ENCODE measurements at regions not wholly inside any gene's neighbourhood (a gene's known extent, or its start where the extent isn't known, plus 50 kb on each side); places are given as distances from the start of the nearest gene placed in this dataset.

DNA sequence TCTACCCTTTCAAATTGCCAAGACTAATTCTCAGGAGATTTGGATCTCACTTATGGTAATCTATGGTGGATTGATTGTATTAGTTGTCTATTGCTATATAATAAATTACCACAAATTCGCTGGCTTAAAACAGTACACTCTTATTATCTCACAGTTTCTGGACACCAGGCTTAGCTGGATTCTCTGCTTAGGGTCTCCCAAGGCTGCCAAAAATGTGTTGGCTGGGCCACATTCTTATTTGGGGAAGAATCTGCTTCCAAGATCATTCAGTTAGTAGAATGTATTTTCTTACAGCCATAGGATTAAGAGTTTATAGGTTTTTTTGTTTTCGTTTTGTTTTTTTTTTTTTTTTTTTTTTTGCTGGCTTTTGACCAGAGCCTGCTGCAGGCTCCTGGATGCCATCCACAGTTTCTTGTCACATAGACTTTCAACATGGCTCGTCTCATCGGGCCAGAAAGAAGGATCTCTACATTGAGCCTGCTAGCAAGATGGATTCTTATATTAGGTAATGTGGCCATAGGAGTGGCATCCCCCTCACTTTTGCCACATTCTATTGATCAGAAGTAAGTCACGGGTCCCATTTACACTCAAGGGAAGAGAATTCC is 415.3 kb downstream of the KIF2B start:
- in situ Hi-C loops (cut with HindIII; ENCODE audit: low pct_unique_long_range_greater_than_20kb, low sequenced_read_pairs): no loop called here
- no peak for DNase-seq (ENCODE audit: low read depth in 1 of 2, low spot score in 1 of 2)
- TF ChIP-seq JUND (IDR thresholded peaks at IDR 0.05; ENCODE audit: low read depth): no peak

GRCh38 chr17:54239291-54239690 is 416.6 kb downstream of the KIF2B start:
- DNase-seq (ENCODE audit: low read depth in 1 of 2, low spot score in 1 of 2): no peak
- in situ Hi-C loops (cut with HindIII; ENCODE audit: low pct_unique_long_range_greater_than_20kb, low sequenced_read_pairs): no loop called here
- no peak for TF ChIP-seq JUND (IDR thresholded peaks at IDR 0.05; ENCODE audit: low read depth)

DNA sequence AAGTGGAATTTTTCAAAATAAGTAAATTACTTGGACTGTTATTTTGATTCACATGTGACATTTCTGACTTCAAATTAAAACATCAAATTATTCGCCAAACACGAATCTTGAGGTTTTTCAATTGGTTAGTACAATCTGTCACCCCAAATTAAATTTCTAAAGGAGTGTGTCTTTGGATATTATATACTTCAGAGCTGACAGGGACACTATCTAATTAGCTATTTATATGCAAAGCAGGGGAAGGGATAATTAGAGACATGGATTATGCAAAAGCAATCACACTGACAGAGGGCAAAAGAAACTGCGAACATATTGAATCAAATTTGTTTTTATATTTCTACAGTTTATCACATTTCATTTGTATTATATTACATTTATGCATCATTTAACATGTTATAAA is 433.0 kb downstream of the KIF2B start:
- no peak for TF ChIP-seq JUND (IDR thresholded peaks at IDR 0.05; ENCODE audit: low read depth)
- in situ Hi-C loops (cut with HindIII; ENCODE audit: low pct_unique_long_range_greater_than_20kb, low sequenced_read_pairs): no loop called here
- no peak for DNase-seq (ENCODE audit: low read depth in 1 of 2, low spot score in 1 of 2)

DNA sequence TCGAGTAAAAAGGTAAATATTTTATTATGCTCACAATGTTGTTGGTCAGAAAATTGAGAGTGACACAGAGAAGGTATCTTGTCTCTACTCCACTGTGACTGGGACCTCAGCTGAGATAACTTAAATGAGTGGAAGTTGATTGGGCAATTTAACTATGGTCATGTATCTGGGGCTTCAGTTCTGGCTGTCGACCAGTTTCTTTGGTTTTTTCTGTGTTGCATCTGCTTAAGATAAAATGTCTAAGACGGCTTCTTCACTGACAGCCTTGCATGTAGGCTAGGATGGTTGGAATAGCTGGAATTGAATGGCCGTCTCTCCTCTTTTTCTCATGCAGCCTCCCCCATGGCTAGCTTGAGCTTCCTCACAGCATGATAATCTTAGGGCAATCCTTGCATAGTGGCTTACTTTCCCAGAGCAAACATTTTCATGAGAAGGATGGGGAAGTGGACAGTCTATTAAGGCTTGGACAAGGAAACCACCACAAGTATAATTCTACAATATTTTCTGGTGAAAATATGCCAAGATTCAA is 433.7 kb downstream of the KIF2B start:
- in situ Hi-C loops (cut with HindIII; ENCODE audit: low pct_unique_long_range_greater_than_20kb, low sequenced_read_pairs): no loop called here
- no peak for TF ChIP-seq JUND (IDR thresholded peaks at IDR 0.05; ENCODE audit: low read depth)
- DNase-seq (ENCODE audit: low read depth in 1 of 2, low spot score in 1 of 2): no peak

GRCh38 chr17:54257440-54257839 is 434.7 kb downstream of the KIF2B start:
- in situ Hi-C loops (cut with HindIII; ENCODE audit: low pct_unique_long_range_greater_than_20kb, low sequenced_read_pairs): no loop called here

DNA sequence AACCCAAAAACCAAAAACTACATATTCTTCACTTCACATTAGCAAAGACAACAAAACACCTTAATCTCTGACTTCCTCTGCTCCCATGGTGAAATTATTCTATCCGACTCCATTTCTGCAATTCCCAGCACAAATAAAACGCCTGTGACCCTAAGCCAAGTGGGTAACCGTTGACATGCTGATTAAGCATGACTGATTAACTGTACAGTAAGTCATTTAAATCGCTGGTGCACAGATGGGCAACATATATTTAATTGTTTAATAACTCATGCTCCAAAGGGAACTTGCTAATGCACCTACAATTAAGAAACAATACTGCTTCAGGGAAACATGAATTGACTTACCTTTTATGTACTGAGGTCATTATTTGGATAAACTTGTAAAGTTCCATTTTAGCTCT is 436.7 kb downstream of the KIF2B start:
- TF ChIP-seq JUND (IDR thresholded peaks at IDR 0.05; ENCODE audit: low read depth): no peak
- in situ Hi-C loops (cut with HindIII; ENCODE audit: low pct_unique_long_range_greater_than_20kb, low sequenced_read_pairs): no loop called here
- no peak for DNase-seq (ENCODE audit: low read depth in 1 of 2, low spot score in 1 of 2)

More at GRCh38 chr17:54257440-54257839, 434.7 kb downstream of the KIF2B start:
- TF ChIP-seq JUND (IDR thresholded peaks at IDR 0.05; ENCODE audit: low read depth): no peak
- peak in 1 of 2 experiments; percentile 30 for DNase-seq (ENCODE audit: low read depth in 1 of 2, low spot score in 1 of 2)

DNA sequence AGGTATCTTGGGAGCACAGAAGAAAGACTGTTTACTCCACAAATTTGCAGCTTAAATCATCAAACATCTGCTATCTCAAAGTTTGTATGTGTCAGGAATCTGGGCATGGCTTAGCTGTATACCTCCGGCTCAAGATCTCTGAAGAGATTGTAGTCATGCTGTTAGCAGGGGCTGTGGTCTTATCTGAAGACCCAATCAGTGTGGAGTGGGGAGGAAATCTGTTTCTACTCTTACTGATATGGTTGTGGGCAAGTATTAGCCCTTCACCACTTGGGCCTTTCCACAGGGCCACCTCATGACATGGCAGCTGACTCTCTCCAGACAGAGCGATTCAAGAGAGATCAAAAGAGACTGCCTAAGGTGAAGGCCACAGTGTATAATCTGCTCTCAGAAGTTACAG is 438.7 kb downstream of the KIF2B start:
- in situ Hi-C loops (cut with HindIII; ENCODE audit: low pct_unique_long_range_greater_than_20kb, low sequenced_read_pairs): no loop called here
- no peak for TF ChIP-seq JUND (IDR thresholded peaks at IDR 0.05; ENCODE audit: low read depth)
- no peak for DNase-seq (ENCODE audit: low read depth in 1 of 2, low spot score in 1 of 2)

GRCh38 chr17:54269881-54270280 is 447.2 kb downstream of the KIF2B start:
- no peak for TF ChIP-seq JUND (IDR thresholded peaks at IDR 0.05; ENCODE audit: low read depth)
- in situ Hi-C loops (cut with HindIII; ENCODE audit: low pct_unique_long_range_greater_than_20kb, low sequenced_read_pairs): no loop called here
- DNase-seq (ENCODE audit: low read depth in 1 of 2, low spot score in 1 of 2): no peak

DNA sequence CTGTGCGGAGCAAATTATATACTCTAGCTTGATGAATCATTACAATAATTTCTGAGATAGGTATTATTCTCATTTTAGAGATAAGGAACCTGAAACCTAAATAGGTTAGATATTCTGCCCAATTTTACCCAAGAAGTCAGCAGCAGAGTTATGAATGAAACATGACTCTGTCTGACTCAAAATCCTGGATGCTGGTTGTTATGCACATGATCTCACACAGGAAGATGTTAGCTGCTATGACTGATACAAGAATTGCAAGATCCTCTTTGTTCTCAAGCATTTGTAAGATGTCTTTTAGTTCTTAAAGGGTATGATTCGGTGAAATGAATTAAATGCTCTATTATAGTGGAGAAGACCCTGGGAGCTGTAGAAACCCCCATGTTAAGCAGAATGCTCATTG is 447.8 kb downstream of the KIF2B start:
- no peak for DNase-seq (ENCODE audit: low read depth in 1 of 2, low spot score in 1 of 2)
- no peak for TF ChIP-seq JUND (IDR thresholded peaks at IDR 0.05; ENCODE audit: low read depth)
- in situ Hi-C loops (cut with HindIII; ENCODE audit: low pct_unique_long_range_greater_than_20kb, low sequenced_read_pairs): no loop called here

- in situ Hi-C loops (cut with HindIII; ENCODE audit: low pct_unique_long_range_greater_than_20kb, low sequenced_read_pairs): no loop called here
- DNase-seq (ENCODE audit: low read depth in 1 of 2, low spot score in 1 of 2): no peak
- no peak for TF ChIP-seq JUND (IDR thresholded peaks at IDR 0.05; ENCODE audit: low read depth)
These were observed 455.1 kb downstream of the KIF2B start for GRCh38 chr17:54277868-54278267.

GRCh38 chr17:54280741-54281140 is 458.0 kb downstream of the KIF2B start:
- DNase-seq (ENCODE audit: low read depth in 1 of 2, low spot score in 1 of 2): no peak
- no peak for TF ChIP-seq JUND (IDR thresholded peaks at IDR 0.05; ENCODE audit: low read depth)
- in situ Hi-C loops (cut with HindIII; ENCODE audit: low pct_unique_long_range_greater_than_20kb, low sequenced_read_pairs): no loop called here

DNA sequence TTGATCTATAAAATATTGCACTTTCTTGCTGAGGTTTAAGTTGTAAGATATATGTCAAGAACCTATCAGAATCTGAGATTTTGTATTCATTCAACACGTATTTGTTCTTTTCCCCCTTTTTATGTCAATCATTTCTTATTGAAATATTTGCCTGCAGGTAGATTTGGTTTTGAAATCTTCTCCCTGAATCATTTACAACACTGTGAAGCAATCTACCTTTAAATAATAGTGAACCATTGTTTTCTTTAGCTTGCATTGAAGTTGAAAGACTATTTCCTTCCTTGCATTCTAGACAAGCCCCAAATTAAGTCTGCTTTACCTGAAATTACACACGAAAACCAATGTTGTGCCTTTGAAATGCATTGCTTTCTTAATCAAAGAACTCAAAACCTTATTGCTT is 460.2 kb downstream of the KIF2B start:
- no peak for TF ChIP-seq JUND (IDR thresholded peaks at IDR 0.05; ENCODE audit: low read depth)
- in situ Hi-C loops (cut with HindIII; ENCODE audit: low pct_unique_long_range_greater_than_20kb, low sequenced_read_pairs): no loop called here
- no peak for DNase-seq (ENCODE audit: low read depth in 1 of 2, low spot score in 1 of 2)

GRCh38 chr17:54307351-54307750 is 484.6 kb downstream of the KIF2B start:
- no peak for DNase-seq (ENCODE audit: low read depth in 1 of 2, low spot score in 1 of 2)
- no peak for TF ChIP-seq JUND (IDR thresholded peaks at IDR 0.05; ENCODE audit: low read depth)
- in situ Hi-C loops (cut with HindIII; ENCODE audit: low pct_unique_long_range_greater_than_20kb, low sequenced_read_pairs): no loop called here

DNA sequence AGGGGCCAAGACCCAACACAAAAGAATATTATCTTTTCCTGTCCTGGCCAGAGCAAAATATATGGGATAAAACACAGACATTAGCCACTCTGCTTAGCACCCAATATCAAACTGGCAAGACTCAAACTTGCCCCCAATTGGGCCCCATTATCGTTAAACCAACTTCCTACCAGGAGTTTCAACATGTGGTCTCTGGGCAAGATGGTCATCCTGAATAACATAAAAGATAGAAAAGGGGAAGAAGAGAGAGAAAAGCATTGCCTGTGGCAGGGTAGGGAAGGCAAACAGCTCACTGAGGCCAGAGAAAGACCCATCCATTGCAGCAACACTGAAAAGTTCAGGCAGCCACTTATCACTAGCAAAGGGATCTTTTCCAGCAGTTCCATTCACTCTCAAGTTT is 502.1 kb downstream of the KIF2B start:
- in situ Hi-C loops (cut with HindIII; ENCODE audit: low pct_unique_long_range_greater_than_20kb, low sequenced_read_pairs): no loop called here
- no peak for TF ChIP-seq JUND (IDR thresholded peaks at IDR 0.05; ENCODE audit: low read depth)
- no peak for DNase-seq (ENCODE audit: low read depth in 1 of 2, low spot score in 1 of 2)
